NOMO-1 (cell line): ENCODE measurements at regions not wholly inside any gene's neighbourhood (a gene's known extent, or its start where the extent isn't known, plus 50 kb on each side); places are given as distances from the start of the nearest gene placed in this dataset.

ENCODE experiments used
- DNase-seq, 2 experiments: peaks; one replicate each; lab custom pipeline; 2025; ENCODE audit not compliant: unreplicated experiment in 2 of 2; lab: John Stamatoyannopoulos, UW

GRCh38 chr6:2434912-2435311 lies 189.5 kb upstream of the GMDS start:
- DNase-seq: no peak

GRCh38 chr6:2434116-2434515 lies 188.7 kb upstream of the GMDS start:
- DNase-seq: no peak

- peak in 1 of 2 experiments; percentile 62 for DNase-seq
These were observed 188.3 kb upstream of the GMDS start for GRCh38 chr6:2433711-2434110.

- no peak for DNase-seq
These were observed 187.9 kb upstream of the GMDS start for GRCh38 chr6:2433266-2433665.

- no peak for DNase-seq
These were observed 186.9 kb upstream of the GMDS start for GRCh38 chr6:2432292-2432691.

GRCh38 chr6:2430612-2431011 lies 185.2 kb upstream of the GMDS start:
- DNase-seq: no peak

GRCh38 chr6:2429460-2429859 lies 184.1 kb upstream of the GMDS start:
- DNase-seq: no peak

GRCh38 chr6:2429032-2429431 lies 183.6 kb upstream of the GMDS start:
- DNase-seq: no peak

GRCh38 chr6:2426561-2427340 lies 181.3 kb upstream of the GMDS start:
- no peak for DNase-seq

GRCh38 chr6:2416128-2416712 lies 170.8 kb upstream of the GMDS start:
- DNase-seq: no peak

GRCh38 chr6:2414885-2415547 lies 169.6 kb upstream of the GMDS start:
- DNase-seq: no peak

GRCh38 chr6:2412731-2413130 lies 167.3 kb upstream of the GMDS start:
- DNase-seq: no peak

- peak; percentile 78 to 92 for DNase-seq
These were observed 165.4 kb upstream of the GMDS start for GRCh38 chr6:2410656-2411380.

- DNase-seq: no peak
These were observed 162.1 kb upstream of the GMDS start for GRCh38 chr6:2407525-2407924.

GRCh38 chr6:2404211-2404929 lies 159.0 kb upstream of the GMDS start:
- DNase-seq: no peak

- DNase-seq: no peak
These were observed 158.1 kb upstream of the GMDS start for GRCh38 chr6:2403546-2403945.

- no peak for DNase-seq
These were observed 151.6 kb upstream of the GMDS start for GRCh38 chr6:2396846-2397630.

GRCh38 chr6:2396042-2396657 lies 150.7 kb upstream of the GMDS start:
- no peak for DNase-seq

GRCh38 chr6:2388554-2389324 lies 143.3 kb upstream of the GMDS start:
- DNase-seq: no peak
